RPMI7951 (cell line): ENCODE measurements at regions not wholly inside any gene's neighbourhood (a gene's known extent, or its start where the extent isn't known, plus 50 kb on each side); places are given as distances from the start of the nearest gene placed in this dataset.
A peak's percentile ranks its signal among the peaks of the same experiment; 100 is the strongest.

Source experiments
- DNase-seq: peaks from one replicate; pipeline ENCODE4 v3.0.0-alpha.2; 2012; ENCODE audit warnings: low read depth

- DNase-seq, result no peak
These were observed 270.1 kb downstream of the IRS1 start for GRCh38 chr2:226529556-226529955.

DNA sequence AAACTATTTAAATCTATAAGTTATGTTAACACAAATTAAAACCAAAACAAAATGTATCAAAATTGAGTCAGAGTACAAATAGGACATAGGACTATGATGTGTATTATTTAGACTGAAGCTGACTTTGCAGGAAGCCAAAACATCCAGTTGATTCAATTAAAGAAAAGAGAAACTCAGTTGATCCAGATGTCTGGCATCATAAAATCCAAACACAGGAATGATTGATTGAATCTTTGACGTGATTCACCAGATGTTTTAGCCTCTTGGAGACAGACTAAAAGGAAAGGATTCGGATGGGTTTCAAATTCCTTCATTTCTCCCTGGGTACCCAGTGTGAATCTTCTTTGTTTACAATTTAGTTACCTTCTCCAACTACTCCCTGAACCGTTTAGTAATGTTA lies 272.9 kb downstream of the IRS1 start:
- DNase-seq, result peak; percentile 28

DNA sequence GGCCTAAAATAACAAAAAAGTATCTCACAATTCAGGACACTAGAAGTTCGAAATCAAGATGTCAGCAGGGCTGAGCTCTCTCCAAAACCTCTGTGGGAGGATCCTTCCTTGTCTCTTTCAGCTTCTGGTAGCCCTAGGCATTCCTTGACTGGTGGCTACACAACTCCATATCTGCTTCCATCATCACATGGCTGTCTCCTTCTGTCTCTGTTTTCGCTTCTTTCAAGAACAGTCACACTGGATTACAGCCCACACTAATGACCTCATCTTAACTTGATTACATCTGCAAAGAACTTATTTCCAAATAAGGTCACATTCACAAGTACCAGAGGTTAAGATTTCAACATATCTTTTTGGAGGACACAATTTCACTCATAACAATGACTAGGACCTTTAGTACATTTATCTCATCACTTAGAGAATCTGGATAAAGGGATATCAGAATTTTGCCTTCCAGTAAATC lies 275.2 kb downstream of the IRS1 start:
- DNase-seq, result peak; percentile 82

DNA sequence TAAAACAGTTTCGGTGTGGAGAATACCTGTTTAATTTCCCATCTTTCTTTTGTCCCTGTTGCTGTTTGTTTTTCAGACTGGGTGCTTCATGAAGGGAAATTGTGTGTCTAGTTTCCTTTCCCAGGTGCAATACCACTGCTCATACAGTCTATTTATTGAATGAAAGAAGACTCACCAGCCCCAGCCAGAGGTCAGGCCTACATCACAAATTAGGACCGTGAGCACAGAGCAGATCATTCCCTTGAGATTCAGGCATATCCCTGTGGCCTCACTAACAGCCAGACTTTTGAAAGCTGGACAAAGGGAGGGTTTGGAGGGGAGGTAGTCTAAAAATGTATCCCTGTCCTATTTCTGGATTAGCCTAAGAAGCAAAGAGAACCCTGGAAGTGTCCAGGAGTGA lies 278.9 kb downstream of the IRS1 start:
- no peak for DNase-seq

GRCh38 chr2:226515344-226516055 lies 284.1 kb downstream of the IRS1 start:
- DNase-seq, result peak; percentile 28

DNA sequence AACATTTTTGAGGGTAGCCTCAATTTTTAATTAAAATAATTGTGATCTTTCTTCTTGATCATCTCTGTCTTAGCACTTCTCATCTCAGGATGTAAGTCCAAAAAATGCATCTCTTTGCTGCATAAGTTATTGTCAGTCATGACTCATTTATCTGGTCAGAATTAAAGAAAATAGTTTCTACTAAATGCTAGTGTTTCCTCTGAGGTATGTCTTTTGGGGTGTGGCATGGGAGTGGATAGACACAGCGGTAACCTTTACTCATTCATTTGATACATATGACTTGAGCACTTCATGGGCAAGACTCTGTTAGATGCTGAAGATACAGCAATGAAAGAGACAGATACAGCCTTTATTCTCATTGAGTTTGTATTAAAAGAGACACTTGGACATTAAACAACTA lies 284.7 kb downstream of the IRS1 start:
- peak; percentile 52 for DNase-seq

GRCh38 chr2:226511311-226511710 lies 288.3 kb downstream of the IRS1 start:
- DNase-seq, result no peak

GRCh38 chr2:226508683-226509082 lies 290.9 kb downstream of the IRS1 start:
- DNase-seq, result no peak

GRCh38 chr2:226508005-226508404 lies 291.6 kb downstream of the IRS1 start:
- DNase-seq, result no peak

DNA sequence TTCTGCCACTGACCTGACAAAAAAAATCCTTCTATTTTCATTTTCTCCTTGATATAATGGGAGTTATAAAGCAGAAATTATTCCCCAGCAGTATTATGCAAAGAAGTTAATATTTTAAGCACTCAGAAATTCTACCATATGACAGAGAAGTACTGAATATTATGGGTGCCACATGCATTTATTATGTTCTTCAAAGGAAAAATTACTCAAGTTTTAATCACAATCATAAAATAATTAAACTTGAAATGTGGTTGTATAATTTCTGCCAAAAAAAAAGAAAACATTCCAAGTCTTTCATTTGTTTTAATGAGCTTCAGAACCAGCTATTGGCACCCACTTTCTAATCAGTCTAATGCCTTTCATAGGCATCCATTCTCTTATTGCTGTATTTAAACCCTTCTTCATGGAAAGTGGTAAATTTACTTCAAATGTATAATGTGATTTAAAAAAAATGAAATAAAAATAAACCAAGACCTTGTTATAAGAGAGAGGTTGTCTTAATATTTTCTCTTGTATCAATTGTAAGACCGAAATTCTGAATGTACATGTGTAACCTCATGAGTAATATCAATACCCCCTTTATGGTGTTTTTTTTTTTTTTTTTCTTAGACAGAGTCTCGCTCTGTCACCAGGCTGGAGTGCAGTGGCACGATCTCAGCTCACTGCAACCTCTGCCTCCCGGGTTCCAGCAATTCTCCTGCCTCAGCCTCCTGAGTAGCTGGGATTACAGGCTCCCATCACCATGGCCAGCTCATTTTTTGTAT lies 302.3 kb downstream of the IRS1 start:
- DNase-seq, result no peak

DNA sequence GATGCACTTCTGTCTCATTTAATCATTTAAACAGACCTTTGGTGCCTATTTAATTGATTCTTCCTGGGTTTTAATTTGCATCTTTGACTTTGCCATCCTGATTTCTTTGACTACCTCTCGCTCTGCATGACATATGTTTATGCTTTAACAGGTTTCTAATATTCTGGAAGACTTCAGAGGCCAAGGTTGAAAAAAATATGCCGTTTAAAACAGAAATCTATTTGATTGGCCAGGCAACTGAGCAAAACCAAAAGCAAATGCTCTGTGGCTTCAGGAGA lies 303.4 kb downstream of the IRS1 start:
- DNase-seq, result no peak

DNA sequence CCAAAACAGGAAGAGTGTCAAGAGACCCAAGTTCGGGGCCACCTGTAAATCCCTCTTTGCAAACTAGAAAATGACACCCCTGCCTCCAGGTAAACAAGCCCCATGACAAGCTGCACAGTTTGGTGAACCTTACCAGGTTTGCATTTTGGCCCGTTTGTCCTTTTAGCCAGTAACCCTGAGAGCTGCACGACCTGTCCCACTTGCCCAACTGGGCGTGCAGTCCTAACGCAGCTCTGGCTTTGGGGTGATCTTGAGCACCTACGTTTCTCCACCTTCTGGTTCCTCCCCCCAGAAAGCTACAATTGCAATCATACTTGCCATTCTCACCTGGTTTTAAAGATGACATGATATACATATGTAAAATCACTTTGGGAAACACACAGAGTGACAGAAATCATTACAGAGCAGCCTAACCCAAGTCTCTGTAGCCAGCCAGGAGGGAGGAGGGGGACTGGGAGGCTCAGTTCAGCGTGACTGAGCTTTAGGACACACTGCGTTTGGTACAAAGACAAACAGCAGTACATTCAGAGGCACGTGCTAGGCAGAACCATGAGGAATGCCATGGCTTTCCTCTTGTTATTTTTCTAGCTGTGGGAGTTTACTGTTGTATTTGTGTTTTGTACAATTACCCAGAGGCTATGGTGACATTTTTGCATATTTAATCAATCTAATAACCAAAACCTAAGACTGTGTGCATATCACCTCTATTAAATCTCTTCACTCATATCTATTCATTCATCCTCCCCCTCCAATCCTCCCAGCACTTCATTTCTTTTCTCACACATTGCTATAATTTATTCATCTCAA lies 304.0 kb downstream of the IRS1 start:
- no peak for DNase-seq

GRCh38 chr2:226491112-226491511 lies 308.5 kb downstream of the IRS1 start:
- DNase-seq, result no peak

GRCh38 chr2:226489775-226490541 lies 309.7 kb downstream of the IRS1 start:
- DNase-seq, result peak; percentile 89

GRCh38 chr2:226488034-226488433 lies 311.6 kb downstream of the IRS1 start:
- DNase-seq, result no peak

- DNase-seq, result no peak
These were observed 312.0 kb downstream of the IRS1 start for GRCh38 chr2:226487573-226487972.

DNA sequence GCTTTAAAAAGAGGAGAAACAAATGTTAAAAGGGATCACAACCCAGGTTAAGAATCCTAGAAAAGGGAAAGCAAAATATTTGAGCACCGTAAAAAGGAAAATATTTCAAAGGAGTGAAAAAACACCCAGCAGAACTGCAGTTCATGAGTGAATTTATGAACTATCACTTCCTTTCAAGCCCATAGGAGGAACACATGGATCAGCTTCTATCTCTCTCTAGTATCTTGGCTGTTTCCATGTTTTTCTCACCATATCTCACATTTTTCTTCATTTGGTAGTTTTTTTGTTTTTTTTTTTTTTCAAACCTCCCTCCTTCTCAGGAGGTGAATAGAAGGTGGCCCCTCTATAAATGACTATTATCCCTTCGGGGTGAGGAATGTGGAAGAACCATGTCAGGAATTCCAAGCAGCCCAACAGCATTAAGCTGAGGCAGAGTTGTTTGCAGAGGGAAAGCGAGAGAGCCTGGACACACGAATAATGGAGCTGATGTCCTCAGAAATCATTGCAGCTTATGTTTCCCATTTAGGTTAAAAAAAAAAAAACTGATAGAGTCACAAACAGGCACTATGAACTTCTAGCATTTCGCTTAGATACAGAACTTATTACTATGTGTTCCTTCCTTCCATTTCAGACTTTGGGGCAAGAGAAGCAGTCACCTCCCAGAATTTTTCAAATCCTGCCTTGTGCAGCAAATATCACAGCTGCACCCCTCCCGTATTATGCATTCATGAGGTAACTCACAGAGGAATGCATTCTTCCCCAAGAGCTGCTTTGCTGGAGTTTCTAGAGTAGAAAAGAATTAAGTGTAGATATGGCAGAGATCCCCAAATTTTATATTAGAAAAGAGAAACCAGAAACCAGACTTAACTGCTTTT lies 315.6 kb downstream of the IRS1 start:
- peak; percentile 67 for DNase-seq

DNA sequence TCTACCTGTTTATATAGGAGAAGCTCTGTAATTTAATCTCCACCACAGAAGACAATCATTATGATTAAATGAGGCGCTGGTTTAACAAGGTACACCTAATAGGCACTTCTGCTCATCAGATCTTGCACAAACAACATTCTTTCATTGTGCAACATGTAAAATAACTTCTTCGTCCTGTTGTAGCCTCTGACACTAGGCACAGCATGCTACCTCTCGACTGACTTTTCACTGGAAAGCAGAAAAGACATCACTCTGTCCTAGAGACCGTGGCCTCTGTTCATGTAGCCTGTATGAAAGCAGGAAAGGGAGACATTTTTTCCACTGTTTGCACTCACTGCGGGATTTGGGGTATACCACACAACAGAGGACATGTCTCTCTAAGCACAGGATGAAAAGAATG lies 316.5 kb downstream of the IRS1 start:
- no peak for DNase-seq

DNA sequence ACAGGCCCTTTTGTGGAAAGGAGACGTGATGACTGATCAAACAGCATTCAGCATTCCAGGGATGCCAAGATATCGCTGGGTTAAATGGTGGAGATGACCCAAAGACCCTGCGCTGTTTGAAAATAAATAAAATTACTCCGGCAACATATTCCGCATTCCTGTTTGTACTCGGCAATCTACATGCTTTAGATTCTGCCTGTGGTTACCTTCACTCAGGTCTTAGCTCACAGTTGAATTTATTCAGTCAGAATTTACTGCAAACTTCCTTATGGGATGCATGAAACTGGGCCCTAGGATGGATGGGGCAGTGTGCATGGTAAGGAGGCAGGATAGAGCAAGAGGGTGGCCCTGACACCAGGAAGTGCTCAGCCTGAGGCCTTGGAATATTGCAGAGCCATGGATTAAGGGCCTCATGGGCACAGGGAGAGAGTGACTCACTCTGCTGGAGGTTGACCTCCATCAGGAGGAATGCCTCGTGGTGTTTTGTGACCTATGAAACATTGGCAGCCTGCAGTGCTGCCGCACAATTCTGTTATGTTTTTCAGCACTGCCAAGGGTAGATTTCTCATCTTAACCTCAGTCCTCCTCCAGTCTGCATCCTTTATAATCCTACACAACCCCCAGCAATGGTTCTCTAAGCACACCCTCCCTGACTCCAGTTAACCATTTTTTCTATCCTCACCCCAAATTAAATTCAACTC lies 321.4 kb downstream of the IRS1 start:
- peak; percentile 97 for DNase-seq
